NCI-H2171 treated with DMSO at 0.1 percent for 48 hours (cell line): ENCODE measurements at regions not wholly inside any gene's neighbourhood (a gene's known extent, or its start where the extent isn't known, plus 50 kb on each side); places are given as distances from the start of the nearest gene placed in this dataset.
"Not testable (repeated sequence)": the region's sequence is repeated elsewhere in the genome, so short reads cannot be mapped to it uniquely, and the experiment has no call there.

Source experiments
- DNase-seq: peaks from one replicate; lab custom pipeline; 2025; lab: John Stamatoyannopoulos, UW

DNA sequence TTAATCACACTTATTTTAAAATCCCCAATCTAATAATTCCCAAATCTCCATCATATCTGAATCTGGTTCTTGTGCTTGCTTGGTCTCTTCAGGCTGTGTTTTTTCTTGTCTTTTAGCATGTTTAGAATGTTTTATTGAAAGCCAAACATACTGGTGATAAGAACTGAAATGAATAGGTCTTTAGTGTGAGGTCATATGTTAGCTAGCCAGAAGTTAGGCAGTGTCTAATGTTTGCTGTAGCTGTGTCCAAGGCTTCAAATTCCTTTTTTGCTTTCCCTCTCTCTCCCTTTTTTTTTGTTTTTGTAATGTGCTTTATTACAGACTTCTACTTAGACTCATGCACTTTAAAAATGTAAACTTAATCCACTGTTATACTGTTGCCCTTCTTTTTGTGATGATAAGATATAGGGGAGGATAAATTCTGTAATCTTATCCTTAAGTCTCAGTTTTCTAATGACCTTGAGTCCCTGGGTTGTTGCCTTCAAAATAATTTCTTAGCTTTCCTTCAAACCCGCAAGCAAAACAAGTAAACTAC lies 725.1 kb downstream of the BRINP3 start:
- DNase-seq = no peak

DNA sequence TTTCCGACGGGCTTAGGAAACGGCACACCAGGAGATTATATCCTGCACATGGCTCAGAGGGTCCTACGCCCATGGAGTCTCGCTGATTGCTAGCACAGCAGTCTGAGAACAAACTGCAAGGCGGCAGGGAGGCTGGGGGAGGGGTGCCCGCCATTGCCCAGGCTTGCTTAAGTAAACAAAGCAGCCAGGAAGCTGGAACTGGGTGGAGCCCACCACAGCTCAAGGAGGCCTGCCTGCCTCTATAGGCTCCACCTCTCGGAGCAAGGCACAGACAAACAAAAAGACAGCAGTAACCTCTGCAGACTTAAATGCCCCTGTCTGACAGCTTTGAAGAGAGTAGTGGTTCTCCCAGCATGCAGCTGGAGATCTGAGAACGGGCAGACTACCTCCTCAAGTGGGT lies 722.6 kb downstream of the BRINP3 start:
- not testable (repeated sequence) for DNase-seq

DNA sequence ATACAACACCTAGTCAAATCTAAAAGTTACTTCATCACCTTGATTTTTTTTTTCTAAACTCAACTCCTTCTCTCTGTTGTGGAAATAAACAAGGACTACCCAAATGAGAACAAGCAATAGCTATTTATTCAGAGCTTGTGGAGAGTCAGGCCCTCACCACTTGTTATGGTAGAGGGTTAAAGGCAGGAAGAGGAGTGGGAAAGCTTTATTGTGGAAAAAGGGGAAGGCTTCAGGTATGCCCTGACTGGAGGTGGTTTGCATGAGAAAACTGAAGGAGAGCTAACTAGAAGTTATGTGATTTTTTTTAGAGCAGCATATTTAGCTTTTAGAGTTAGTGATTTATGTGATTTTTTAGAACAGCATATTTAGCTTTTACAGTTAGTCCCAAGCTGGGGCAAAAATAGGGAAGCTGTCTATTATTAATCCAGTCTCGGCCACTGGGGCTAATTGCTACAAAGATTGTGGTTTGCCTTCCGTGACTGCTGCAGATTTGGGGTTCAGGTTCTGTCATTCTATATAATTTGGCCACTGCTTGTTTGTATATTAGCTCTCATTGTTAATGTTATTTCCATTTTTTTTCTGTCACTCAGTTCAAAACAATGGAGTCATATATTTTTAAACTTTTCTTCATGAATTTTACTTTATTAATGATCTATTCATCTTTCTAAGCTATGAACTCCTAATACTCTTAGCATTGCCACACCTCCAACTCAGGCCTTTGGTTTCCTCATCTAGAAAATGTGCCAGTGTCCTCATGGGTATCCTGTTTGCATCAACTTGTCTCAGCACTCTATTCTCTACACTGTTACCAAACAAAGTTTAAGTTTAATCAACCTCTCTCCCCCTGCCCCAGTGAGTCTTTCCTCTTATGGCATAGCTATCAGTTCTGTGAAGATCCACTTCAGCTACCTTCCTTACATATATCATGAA lies 713.0 kb downstream of the BRINP3 start:
- no peak for DNase-seq

DNA sequence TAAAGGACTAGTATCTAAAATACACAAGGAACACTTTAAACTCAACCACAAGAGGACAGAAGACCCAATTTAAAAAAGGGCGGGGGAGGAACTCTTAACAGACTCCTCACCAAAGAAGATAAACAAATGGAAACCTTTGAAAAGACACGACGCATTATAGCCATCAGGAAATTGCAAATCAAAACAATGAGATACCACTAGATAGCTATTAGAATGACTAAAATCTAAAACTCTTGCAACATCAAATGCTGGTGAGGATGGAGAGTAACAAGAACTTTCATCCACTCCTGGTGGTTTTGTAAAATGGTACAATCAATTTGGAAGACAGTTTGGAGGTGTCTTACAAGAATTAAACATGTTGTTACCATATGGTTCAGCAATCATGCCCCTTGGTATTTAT lies 708.2 kb downstream of the BRINP3 start:
- DNase-seq = no peak

DNA sequence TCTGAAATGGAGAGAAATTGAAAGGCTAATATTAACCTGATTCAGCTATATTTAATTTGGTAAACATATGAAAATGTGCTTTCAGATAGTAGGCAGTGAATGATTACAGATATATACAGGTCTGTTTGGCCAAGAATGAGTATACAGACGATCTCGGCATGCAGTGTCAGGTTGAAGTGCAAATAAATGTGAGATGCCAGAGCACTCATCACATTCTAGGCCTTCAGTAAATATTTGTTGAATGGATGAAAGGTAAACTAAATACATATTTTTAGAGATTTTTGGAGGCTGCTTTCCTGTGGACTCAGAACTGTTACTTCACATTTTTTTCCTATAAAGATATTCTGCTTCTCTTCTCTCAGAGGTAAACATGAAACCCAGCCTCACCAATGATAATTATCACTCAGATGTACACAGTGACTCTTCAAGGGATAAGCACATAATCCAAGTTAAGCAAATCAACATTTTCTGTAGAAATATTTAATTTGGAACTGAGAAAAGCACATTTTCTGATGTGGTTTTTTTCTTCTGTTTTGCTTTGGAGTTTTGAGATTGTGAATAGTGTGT lies 702.9 kb downstream of the BRINP3 start:
- DNase-seq = no peak

DNA sequence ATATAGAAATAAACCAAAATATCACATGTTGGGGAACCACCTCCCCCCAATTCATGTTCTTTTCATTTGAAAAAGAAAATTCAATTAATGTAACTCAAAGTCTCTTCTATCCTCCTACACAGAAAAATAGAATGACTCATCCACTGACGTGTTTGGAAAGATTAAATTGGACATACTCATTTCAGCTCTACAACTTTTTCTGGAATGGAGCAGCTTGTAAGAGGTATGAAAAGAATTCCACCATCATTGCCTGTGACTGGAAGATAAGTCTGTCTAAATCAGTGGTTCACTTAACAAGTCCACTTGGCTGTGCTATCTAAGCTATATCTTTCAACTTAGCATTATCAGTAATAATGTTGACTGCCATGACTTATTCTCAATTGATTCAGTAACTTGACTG lies 702.3 kb downstream of the BRINP3 start:
- no peak for DNase-seq

DNA sequence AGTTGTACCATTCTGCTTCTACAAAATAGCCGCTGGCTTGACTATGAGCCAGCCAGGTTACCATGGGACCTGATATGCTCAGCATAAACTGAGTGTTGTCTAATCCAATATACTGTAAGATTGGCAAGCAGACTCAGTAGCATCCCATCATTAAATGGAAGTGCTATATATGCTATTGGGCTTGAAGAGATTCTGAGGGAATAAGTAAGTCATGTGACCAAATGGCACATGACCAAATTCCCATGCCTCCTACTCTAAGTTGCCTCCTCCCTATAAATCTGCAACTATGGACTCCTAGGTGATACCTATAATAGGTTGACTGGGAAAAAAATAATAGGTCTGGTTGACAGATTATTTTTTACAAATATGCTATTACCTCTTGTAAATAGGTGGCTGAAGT lies 698.6 kb downstream of the BRINP3 start:
- no peak for DNase-seq

DNA sequence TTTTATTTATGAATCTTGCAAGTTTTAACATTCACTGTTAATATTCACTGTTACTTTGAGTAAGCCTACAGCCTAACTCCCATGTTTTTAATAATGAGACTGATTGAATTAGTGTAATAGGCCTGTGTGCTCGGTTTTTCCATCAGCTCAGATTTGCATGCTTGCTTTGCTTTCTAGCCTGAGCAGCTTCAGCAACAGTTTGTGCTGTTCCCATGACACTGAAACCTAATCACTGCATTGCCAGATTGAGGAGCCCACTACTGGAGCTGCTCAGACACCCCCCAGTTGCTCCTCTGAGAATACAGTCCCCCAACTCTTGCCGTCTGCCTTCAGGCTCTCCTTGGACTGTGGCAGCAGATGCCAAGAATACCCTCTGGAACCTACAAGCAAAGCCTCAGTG lies 695.4 kb downstream of the BRINP3 start:
- peak; percentile 95 for DNase-seq

DNA sequence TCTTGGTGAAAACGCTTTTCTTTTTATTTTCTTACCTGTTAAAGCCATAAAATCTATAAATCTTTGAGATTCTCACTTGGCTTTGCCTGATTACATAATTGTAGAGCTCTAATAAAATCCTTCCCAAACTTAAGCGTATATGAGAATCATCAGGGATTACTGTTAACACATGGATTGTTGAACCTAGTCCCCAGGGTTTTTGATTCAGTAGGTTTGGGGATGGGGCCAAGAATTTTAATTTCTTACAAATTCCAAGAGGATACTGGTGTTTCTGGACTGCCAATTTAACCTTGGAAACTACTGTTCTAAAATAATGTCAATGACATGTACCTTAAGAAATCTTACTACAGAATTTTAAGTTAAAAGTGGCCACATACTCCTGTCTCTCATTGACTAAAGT lies 694.2 kb downstream of the BRINP3 start:
- peak; percentile 18 for DNase-seq

DNA sequence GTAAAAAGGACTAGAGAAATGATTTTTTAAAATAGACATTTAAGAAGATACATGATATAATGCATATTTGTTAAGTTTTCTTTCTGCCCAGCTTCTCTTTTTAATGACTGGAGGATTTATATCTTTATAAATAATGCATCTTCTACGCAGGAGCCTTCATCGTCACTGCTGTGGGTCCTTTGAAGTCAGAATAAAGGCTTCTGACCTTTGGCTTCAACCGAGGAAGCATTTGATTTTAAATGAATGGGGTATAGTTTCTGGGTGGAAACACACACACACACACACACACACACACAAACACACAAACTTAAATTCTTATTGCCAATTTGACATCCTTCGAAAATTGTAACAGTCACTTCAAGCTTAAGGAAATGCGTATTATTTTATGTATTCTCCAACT lies 690.9 kb downstream of the BRINP3 start:
- DNase-seq = no peak

DNA sequence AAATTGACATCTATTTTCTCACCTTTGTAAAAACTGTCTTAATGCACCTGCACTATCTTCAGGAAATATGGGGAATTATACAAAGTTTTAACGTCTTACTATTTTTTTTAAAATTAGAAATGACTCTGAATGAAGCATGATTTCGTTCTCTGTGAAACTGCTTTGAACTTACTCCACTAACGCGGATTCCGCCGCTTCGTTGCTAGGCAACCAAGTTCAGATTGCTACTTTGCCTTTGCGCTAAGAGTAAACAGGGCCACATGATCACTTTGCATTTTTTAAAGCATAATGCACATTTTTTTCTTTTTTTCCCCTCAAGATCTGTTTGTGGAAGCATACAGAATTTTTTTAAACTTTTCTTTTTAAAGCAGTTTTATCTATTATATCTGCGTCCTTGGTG lies 690.5 kb downstream of the BRINP3 start:
- no peak for DNase-seq

DNA sequence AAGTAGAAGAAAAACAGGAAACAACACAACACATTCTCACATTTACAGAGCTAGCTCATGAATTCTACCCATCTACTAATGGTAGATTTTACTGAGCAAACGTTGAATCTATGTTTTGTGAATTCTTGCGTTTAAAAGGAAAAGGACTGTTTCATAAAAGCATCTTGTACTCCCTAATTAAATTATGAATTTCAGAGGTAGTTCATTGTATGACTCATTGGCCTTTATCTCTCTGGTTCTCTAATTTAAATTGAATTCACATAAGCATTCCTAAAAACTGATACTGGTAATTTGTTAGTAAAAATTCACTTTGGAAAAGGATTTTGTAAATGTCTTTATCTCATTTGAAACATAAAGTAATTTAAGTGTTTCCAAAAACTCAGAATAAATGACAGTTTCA lies 687.3 kb downstream of the BRINP3 start:
- no peak for DNase-seq

DNA sequence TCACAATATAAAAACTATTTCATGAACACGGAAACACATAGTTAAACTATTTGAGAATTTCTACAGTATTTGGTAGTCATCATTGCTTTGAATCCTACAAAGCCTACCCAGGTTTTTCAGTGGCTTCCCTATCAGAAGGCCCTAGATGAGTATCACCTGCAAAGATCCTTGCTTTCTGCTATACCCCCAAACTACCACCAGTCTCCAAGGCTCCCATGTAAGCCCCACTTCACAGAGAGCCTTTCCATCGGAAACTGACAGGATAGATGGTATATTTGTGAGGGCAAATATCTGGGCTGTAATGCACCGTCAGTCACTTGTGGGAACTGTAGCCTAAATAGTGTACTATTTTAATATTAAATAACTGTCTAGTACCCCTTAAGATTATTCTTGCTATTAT lies 674.3 kb downstream of the BRINP3 start:
- no peak for DNase-seq

DNA sequence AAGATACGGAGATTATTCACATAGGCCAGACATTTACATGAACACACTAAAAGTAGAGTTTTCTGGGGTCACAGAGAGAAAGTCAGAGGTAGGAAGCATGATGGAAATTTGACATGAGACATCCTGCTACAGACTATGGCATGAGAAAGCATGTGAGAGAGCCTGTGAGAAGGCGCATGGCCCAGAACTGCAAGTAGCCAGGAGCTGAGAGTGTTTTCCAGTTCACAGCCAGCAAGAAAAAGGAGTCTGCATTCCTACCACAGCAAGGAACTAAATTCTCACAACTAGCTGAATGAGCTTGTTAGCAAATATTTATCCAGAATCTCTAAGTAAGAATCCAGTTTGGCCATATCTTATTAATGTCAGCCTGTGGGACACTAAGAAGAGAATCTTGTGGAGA lies 673.3 kb downstream of the BRINP3 start:
- no peak for DNase-seq

DNA sequence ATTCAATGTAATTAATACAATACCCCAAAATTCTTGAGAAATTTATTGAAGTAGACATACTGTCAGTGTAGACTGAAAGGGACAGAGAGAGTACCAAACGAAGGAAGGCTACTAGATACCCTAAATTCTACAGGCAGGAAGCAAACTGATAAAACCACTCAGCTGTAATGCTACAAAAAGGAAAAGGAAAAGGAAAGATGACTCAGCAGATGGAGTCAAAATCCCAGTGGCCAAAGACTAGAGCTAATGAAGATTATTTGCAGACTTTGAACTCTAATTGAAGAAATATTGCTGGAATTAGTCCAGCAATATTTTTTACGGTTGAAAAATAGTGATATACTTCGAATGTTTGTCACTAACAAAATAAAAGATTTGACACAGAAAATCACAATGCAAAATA lies 671.9 kb downstream of the BRINP3 start:
- DNase-seq = no peak

DNA sequence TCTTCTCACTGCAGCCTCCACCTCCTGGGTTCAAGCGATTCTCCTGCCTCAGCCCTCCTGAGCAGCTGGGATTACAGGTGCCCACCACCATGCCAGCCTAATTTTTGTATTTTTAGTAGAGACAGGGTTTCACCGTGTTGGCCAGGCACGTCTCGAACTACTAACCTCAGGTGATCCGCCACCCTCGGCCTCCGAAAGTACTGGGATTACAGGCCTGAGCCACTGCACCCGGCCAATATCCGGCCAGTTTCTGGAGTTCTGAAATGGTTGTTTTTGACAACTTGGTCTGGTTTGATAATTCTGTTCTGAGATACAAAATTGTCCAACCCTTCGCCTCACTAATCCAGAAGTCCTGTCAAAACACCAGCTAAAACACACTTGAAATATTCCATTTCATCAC lies 667.0 kb downstream of the BRINP3 start:
- DNase-seq = not testable (repeated sequence)

DNA sequence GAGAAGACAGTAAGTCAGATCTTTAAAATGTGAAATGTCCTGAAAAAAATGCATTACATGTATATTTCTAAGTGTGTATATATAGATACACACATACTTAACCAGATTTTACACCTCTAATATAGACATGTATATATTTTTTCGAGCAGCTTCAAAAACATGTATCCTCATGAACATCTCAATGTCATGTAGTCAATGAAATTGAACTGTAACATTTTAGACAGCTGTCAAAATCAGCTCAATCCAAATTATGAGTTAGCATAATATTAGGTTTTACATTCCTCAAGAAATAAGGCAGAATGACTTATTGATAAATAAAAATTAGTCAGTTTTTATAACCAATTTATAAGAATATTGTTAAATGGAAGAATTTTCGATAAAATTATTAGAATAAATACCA lies 665.7 kb downstream of the BRINP3 start:
- DNase-seq = no peak

DNA sequence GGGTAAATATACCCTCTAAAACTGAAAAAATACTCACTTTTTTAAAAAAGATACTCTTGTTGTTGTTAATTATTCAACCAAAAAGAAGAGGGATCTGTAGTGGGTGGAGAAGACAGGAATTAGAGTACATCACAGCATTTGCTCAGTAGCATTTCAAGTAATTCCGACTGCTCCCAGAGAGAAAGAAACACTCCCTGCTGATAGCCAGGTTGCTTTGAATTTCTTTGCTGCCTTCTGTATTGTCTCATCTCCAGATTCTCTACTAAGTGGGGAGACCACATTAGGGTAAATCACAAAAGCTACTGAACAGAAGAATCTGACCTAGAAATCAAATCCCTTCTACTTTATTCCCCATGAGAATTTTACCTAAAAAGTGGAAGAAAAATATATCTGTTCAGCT lies 661.1 kb downstream of the BRINP3 start:
- no peak for DNase-seq

DNA sequence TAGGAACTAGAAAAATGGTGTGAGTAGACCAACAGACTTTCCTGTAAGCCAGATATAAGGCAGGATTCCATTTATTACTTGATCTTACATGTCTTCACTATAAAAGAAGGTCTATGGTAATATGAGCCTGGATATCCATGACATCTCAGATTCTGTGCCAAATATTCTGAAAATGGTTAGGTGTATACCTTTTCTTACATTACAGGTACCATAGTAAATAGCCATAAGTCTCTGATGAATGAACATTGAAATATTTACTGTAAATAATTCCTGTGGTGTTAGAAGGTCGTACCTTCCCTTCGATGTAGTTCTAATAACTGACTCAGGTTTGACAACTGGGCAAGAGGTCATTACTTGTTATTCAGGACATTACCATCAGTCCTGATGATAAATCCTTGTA lies 657.9 kb downstream of the BRINP3 start:
- no peak for DNase-seq

DNA sequence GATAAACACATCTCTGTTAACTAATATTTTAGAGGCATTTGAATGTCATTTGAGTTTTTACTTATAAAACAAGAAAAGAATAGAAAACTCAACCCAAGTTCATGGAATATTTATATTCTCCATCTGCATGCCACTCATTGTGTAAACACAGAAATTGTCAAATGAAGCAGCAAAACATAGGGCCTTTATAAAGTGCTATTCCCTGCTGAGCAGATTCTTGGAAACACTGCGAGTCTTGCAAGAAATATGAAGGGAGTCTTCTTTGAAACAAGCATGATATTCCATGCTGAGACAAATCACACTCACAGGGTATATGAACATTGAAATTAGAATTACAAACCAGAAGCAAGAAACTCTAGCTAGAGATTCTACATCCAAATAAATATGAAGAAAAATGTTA lies 655.8 kb downstream of the BRINP3 start:
- peak; percentile 27 for DNase-seq

DNA sequence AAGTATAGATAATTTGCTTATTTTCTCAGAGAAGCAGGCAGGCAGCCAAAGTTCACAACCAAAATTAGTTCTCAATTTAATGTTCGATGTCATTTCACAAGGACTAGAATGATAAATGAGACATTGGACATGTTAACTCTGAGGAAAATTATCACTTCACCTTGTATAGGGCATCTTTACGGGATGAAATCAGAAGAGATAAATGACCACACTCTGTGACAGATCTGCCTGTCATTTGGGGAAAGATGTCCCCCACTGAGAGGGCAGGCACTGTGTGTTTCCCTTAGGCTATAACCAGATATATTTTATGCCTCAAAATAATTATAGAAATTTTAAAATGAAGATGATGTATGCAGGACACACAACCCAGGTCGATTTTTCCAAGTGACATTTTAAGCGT lies 642.9 kb downstream of the BRINP3 start:
- no peak for DNase-seq

DNA sequence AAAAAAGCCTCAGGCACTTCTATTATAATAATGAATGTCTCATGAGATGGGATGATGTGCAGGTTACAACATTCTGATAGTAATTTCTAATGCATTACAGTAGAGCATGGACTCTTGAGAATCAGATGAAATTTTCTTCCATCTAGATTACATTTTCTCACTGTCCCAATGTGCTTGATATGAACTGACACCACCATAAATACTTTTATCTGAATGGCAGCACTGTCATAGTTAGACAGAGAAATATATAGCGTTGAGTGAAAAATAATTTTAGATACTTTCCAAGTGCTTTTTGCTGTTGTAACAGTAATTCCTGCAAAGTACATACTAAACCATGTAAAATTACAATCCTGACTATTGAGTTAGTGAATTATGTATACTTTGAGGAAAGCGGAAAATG lies 630.1 kb downstream of the BRINP3 start:
- DNase-seq = no peak

DNA sequence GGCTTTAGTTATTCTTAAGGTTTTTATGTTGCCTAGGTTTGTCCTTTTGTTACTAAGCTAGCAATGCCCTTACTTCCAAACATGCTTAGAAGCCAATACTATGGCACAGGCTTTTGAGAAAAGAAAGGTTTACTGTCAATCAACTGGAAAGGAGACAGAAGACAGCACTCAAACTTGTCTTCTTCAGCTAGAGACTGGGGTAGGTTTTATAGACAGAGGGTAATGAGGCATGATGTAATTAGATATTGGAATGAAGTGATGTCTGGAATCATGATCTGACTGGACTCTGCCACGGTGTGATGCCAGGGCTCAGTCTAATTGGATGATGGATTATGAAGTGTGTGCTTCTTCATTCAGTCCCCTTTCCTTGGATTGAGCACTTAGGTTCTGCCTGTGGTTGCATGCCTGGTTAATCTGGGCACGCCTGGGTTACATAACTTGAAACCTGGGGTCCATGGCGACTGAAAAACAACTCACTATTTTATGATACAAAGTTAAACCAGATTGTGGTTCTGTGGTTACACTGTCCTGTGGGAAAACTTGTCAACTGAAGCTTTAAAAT lies 625.8 kb downstream of the BRINP3 start:
- peak; percentile 55 for DNase-seq
